ENCODE measurements at regions not wholly inside any gene's neighbourhood (a gene's known extent, or its start where the extent isn't known, plus 50 kb on each side); places are given as distances from the start of the nearest gene placed in this dataset.

DNA sequence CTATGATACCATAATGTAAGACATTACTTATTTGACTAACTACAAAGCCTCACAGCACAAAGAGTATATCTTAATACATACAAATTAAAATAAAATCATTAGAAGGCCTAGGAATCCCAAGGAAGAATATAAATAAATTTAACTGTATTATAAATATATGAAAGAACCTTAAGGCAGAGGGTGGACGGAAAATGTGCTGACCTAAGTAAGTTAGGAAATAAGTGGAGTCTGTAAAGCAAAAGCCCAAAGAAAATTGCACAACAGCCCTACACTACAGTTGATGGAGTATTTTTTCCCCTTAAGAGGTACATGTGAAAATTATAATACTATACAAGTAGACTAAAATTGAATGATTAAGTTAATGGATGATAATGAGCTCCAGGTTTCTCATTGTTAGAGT lies 710.1 kb downstream of the NR4A2 start:
- TF ChIP-seq FOXK2 (IDR thresholded peaks at IDR 0.05) (no peak), TARDBP (IDR thresholded peaks at IDR 0.05) (no peak), SUZ12 (IDR thresholded peaks at IDR 0.05) (no peak)
